VCaP (cell line): ENCODE measurements at regions not wholly inside any gene's neighbourhood (a gene's known extent, or its start where the extent isn't known, plus 50 kb on each side); places are given as distances from the start of the nearest gene placed in this dataset.

Source experiments
- H3K27ac ChIP-seq: fragments of 450-650 bp; 2 replicates; pipeline ENCODE4 v1.5.1; 2017
- TF ChIP-seq, protein P1 (sequence below): fragments of 450-650 bp; conservative IDR thresholded peaks from 2 replicates; pipeline ENCODE4 v1.5.1; 2017; ENCODE audit warnings: mild to moderate bottlenecking, moderate library complexity

DNA sequence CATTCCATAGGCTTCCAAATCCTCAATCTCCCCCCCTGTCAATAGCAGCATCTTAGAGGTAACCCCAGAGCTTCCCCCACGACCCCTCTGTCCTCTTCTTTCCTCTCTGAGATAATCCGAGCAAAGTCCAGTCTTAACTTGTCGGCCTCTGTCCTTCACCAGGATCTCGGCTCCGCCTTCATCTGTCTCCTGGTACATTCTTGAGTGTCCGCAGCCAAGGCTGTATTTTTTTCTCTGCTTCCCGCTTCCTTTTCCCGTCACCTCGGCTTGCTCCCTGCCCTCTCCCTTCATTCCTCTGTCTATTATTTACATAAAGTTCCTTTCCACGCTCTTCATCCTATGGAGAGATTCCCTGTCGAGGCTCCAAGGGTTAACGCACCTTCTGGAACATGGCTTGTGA, 153.9 kb upstream of the GSC start:
- no peak overlapping the region for H3K27ac ChIP-seq
- TF ChIP-seq, protein P1, sequence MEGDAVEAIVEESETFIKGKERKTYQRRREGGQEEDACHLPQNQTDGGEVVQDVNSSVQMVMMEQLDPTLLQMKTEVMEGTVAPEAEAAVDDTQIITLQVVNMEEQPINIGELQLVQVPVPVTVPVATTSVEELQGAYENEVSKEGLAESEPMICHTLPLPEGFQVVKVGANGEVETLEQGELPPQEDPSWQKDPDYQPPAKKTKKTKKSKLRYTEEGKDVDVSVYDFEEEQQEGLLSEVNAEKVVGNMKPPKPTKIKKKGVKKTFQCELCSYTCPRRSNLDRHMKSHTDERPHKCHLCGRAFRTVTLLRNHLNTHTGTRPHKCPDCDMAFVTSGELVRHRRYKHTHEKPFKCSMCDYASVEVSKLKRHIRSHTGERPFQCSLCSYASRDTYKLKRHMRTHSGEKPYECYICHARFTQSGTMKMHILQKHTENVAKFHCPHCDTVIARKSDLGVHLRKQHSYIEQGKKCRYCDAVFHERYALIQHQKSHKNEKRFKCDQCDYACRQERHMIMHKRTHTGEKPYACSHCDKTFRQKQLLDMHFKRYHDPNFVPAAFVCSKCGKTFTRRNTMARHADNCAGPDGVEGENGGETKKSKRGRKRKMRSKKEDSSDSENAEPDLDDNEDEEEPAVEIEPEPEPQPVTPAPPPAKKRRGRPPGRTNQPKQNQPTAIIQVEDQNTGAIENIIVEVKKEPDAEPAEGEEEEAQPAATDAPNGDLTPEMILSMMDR: no peak

DNA sequence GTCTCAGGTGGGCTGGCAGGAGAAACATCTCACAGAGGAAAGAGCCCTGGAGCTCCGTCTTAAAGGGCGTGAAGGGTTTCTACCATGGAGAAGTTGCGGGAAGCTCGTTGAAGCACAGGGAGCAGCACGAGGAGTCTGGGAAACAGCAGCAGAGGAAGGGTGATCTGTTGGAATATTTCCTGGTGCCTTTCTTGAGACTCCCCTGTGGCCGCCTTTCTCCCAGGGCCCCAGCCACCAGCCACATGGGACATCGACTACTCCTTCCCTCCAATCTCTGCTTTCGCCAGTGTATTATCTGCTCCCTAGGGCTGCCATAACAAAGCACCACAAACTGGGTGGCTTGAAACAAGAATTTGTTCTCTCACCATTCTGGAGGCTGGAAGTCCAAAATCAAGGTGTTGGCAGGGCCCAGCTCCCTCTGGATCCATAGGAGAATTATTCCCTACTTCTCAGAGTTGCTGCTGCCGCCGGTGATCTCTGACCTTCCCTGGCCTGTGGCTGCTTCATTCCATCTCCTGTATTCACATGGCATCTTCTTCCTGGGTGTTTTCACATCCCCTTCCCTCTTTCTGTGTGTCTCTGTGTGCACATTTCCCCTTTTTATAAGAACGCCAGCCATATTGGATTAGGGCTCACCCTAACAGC, 152.8 kb upstream of the GSC start:
- no peak overlapping the region for H3K27ac ChIP-seq
- TF ChIP-seq, protein P1: no peak

DNA sequence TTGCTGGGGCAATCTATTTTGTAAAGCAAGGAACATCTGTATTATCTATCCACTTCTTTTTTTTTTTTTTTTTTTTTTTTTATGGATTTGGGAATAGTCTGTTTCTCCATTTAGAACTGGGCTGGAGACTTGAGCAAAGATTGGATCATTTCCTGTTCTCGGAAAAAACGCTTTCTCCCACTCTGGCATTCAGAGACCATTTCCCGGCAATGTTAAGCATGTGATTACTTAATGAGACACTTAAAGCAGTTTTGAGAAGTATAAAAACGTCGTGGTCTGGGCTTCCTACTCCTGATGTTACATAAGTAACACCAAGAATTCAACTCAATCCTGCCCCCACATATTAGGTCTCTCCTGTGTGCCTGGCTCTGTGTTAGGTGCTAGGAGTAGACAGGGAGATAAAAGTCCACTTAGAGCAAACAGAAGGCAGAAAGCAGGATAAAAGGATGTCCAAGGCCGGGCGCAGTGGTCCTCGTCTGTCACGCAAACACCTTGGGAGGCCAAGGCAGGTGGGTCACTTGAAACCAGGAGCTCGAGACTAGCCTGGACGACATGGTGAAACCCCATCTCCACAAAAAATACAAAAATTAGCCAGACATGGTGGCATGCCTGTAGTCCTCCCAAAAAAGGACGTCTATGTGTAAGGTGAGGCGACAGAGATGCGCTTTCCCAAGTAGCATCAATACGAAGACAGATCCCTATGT, 152.1 kb upstream of the GSC start:
- no peak overlapping the region for H3K27ac ChIP-seq
- TF ChIP-seq, protein P1: no peak

DNA sequence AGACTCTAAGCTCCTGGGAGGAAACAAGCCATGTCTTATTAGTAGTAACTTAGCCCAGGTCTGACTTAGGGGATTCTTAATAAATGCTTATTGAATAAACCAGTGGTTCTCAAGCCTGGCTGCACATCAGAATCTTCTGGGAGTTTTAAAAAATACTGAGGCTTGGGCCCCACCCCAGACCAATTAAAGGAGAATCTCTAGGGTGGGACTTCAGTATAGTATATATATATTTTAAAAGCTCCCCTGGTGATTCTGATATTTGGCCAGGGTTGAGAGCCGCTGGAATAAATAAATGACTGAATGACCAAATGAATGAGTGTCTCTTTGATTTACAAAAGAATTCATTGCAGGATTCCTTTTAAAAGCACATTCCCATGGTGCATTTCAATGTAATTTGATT, 151.5 kb upstream of the GSC start:
- TF ChIP-seq, protein P1: no peak
- H3K27ac ChIP-seq: no peak overlapping the region

DNA sequence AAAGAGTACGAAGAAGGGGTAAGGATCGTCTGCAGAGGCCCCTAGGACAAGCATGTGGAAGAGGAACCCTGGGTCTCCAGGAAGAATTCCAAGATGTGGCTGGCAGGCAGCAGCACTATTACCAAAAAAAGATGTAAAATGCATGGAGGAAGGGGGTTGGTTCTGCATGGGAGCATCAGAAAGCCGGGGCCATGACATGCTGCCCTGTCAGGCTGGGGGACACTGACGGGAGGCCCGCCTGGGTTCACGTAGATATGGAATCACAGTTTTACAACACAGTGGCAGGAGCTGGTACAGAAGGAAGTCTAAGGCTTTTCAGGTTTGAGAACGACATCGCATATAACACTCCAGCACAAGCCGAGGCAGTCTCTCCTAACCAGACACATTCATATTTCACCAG, 150.0 kb upstream of the GSC start:
- H3K27ac ChIP-seq: no peak overlapping the region
- TF ChIP-seq, protein P1: no peak

DNA sequence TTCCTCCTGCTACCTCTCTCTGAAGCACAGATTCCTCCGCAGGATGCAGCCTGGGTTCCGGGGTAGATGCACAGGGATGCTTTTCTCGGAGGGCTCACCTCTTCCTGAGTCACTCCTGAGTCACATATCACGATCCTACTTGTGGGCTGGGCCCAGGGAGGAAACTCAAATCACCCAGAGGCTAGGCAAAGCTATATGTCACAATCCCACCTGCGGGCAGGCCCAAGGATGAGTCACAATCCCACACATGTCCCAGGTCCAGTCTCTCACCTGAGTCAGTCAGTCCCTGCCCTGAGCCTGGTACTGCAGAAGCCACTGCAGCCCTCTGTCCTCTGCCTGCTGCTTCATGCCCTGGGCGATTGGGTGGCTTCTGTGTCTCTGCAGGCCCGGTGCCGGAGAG, 149.0 kb upstream of the GSC start:
- TF ChIP-seq, protein P1: no peak
- H3K27ac ChIP-seq: no peak overlapping the region

DNA sequence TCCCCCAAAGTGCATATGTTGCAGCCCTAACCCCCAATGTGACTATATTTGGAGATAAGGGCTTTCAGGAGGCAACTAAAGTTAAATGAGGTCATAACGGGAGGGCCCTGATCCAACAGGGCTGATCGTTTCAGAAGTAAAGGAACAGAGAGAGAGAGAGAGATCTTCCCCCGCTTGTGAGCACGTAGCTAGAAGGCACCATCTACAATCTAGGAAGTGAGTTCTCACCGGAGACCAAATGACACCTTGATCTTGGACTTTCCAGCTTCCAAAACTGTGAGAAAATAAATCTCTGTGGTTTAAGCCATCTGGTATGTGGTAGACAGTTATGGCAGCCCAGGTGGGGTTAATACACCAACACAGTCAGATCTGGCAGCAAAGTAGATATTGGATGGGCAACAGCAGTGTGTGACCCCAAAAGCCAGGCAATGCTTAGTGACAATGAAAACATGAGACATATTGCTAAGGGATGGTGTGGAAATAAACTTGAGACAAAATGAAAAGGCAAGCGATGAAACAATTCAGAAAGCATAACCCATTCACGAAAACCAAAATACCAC, 147.2 kb upstream of the GSC start:
- no peak overlapping the region for H3K27ac ChIP-seq

More for the DNA sequence above, 147.2 kb upstream of the GSC start:
- TF ChIP-seq, protein P1: no peak
